H1 (cell line): ENCODE measurements at regions not wholly inside any gene's neighbourhood (a gene's known extent, or its start where the extent isn't known, plus 50 kb on each side); places are given as distances from the start of the nearest gene placed in this dataset.

ENCODE experiments used
- CTCF ChIA-PET: fragments of 300-600 bp; sonication (Branson Sonifier 250); formaldehyde crosslinking; loops from one replicate; lab custom pipeline; 2021; ENCODE audit not compliant: partially characterized antibody; lab: Charles Lee
- POLR2A ChIA-PET: fragments of 300-600 bp; sonication (Branson Sonifier 250); formaldehyde crosslinking; loops from one replicate; lab custom pipeline; 2021; ENCODE audit warnings: inconsistent platforms; ENCODE audit not compliant: partially characterized antibody; lab: Charles Lee
- DNase-seq, 2 experiments: peaks; one replicate each; pipeline versions ENCODE4 v3.0.0 to v3.0.0-alpha.2; 2010 to 2022; ENCODE audit warnings: low spot score in 2 of 2, low read depth in 1 of 2, mixed read lengths in 1 of 2
- FAIRE-seq: peaks from 2 replicates; lab custom pipeline; 2011; peaks lifted over from hg19 to GRCh38; lab: Jason Lieb, UNC
- H2AFZ ChIP-seq: 2 replicates; pipeline ENCODE4 v1.8.1; 2012; ENCODE audit warnings: low read length, inconsistent platforms
- H2AK5ac ChIP-seq: 2 replicates; pipeline ENCODE4 v1.6.1; 2013; ENCODE audit warnings: low read depth, low read length
- H2BK120ac ChIP-seq: replicated peaks from 2 replicates; pipeline ENCODE3; 2013; ENCODE audit warnings: low read depth, low read length, inconsistent platforms
- H2BK12ac ChIP-seq: 2 replicates; pipeline ENCODE4 v1.6.1; 2013; ENCODE audit warnings: low read depth, low read length
- H2BK15ac ChIP-seq: 2 replicates; pipeline ENCODE4 v1.6.1; 2013; ENCODE audit warnings: low read length
- H2BK20ac ChIP-seq: 2 replicates; pipeline ENCODE4 v1.6.1; 2013; ENCODE audit warnings: low read length
- H2BK5ac ChIP-seq: 2 replicates; pipeline ENCODE4 v1.6.1; 2013; ENCODE audit warnings: low read depth, low read length
- H3K14ac ChIP-seq: 2 replicates; pipeline ENCODE4 v1.6.1; 2013; ENCODE audit warnings: inconsistent platforms; ENCODE audit not compliant: insufficient read length
- H3K18ac ChIP-seq: 2 replicates; pipeline ENCODE4 v1.6.1; 2013; ENCODE audit warnings: low read length; ENCODE audit errors: extremely low read depth
- H3K23ac ChIP-seq: 2 replicates; pipeline ENCODE4 v1.6.1; 2013; ENCODE audit warnings: inconsistent platforms; ENCODE audit not compliant: insufficient read length
- H3K23me2 ChIP-seq: 2 replicates; pipeline ENCODE4 v1.6.1; 2013; ENCODE audit warnings: low read depth, low read length
- H3K27ac ChIP-seq: 2 replicates; pipeline ENCODE4 v1.6.1; 2011; ENCODE audit warnings: low read depth, low read length, inconsistent platforms
- H3K27me3 ChIP-seq, 4 experiments: replicated peaks in 1 of 4; 1 replicate in 1 of 4; 2 replicates in 3 of 4; pipeline versions ENCODE4 v1.6.1 to v1.8.1; 2011 to 2013; ENCODE audit warnings: low read length in 3 of 4, mild to moderate bottlenecking in 3 of 4, inconsistent platforms in 2 of 4, mixed read lengths in 2 of 4, moderate library complexity in 1 of 4; ENCODE audit not compliant: control insufficient read depth in 3 of 4, insufficient read depth in 3 of 4; ENCODE audit errors: extremely low read depth in 1 of 4
- H3K36me3 ChIP-seq, 4 experiments: 2 replicates each; pipeline versions ENCODE4 v1.6.1 to v1.8.1; 2011 to 2013; ENCODE audit warnings: mild to moderate bottlenecking in 4 of 4, low read length in 3 of 4, moderate library complexity in 2 of 4, control low read depth in 1 of 4, inconsistent platforms in 1 of 4; ENCODE audit not compliant: insufficient read depth in 4 of 4, control insufficient read depth in 2 of 4
- H3K4ac ChIP-seq: replicated peaks from 2 replicates; pipeline ENCODE3; 2013; ENCODE audit warnings: low read length, low read depth, mixed read lengths, inconsistent platforms; ENCODE audit not compliant: insufficient read length
- H3K4me1 ChIP-seq, 4 experiments: replicated peaks in 1 of 4; 1 replicate in 1 of 4; 2 replicates in 3 of 4; pipeline versions ENCODE4 v1.6.1 to v1.8.1; 2011 to 2013; ENCODE audit warnings: low read length in 3 of 4, inconsistent platforms in 2 of 4, mixed read lengths in 1 of 4; ENCODE audit not compliant: insufficient read depth in 4 of 4, control insufficient read depth in 3 of 4
- H3K4me2 ChIP-seq, 2 experiments: 2 replicates each; pipeline versions ENCODE4 v1.6.1 to v1.8.1; 2011 to 2013; ENCODE audit warnings: low read depth in 2 of 2, low read length in 2 of 2, control low read depth in 1 of 2, inconsistent platforms in 1 of 2, mild to moderate bottlenecking in 1 of 2; ENCODE audit not compliant: insufficient read depth in 1 of 2
- H3K4me3 ChIP-seq, 4 experiments: fragments of 200-600, 300-600 bp in 1 of 4; sonication (generic), shearing (Covaris generic), sonication (Bioruptor Twin) in 1 of 4; 2 replicates each; pipeline versions ENCODE4 v1.5.1 to v1.8.1; 2011 to 2016; ENCODE audit warnings: low read length in 4 of 4, low read depth in 3 of 4, control low read depth in 2 of 4, inconsistent platforms in 2 of 4, mild to moderate bottlenecking in 2 of 4, mixed read lengths in 1 of 4, moderate library complexity in 1 of 4; ENCODE audit not compliant: insufficient read depth in 2 of 4; ENCODE audit errors: extremely low read depth in 1 of 4
- H3K56ac ChIP-seq: replicated peaks from 2 replicates; pipeline ENCODE3; 2013; ENCODE audit warnings: low read depth, mild to moderate bottlenecking, mixed read lengths, low read length, inconsistent platforms; ENCODE audit not compliant: insufficient read length
- H3K79me1 ChIP-seq: 2 replicates; pipeline ENCODE4 v1.6.1; 2013; ENCODE audit warnings: low read depth, low read length, control low read depth
- H3K79me2 ChIP-seq, 2 experiments: 2 replicates each; pipeline versions ENCODE4 v1.6.1 to v1.8.1; 2012 to 2013; ENCODE audit warnings: low read length in 2 of 2, mild to moderate bottlenecking in 2 of 2, inconsistent platforms in 1 of 2; ENCODE audit not compliant: insufficient read depth in 2 of 2, control insufficient read depth in 1 of 2
- H3K9ac ChIP-seq, 4 experiments: replicated peaks in 1 of 4; 1 replicate in 1 of 4; 2 replicates in 3 of 4; pipeline versions ENCODE4 v1.6.1 to v1.8.1; 2011 to 2013; ENCODE audit warnings: low read depth in 3 of 4, low read length in 3 of 4, control low read depth in 2 of 4, mild to moderate bottlenecking in 2 of 4, moderate library complexity in 2 of 4, inconsistent platforms in 1 of 4; ENCODE audit errors: extremely low read depth in 1 of 4
- H3K9me3 ChIP-seq, 2 experiments: 2 replicates each; pipeline versions ENCODE4 v1.6.1 to v1.8.1; 2012 to 2013; ENCODE audit warnings: mild to moderate bottlenecking in 2 of 2, moderate library complexity in 2 of 2, control low read depth in 1 of 2, inconsistent platforms in 1 of 2, low read depth in 1 of 2, low read length in 1 of 2, mixed read lengths in 1 of 2; ENCODE audit not compliant: insufficient read depth in 2 of 2
- H4K20me1 ChIP-seq, 2 experiments: replicated peaks in 1 of 2; 2 replicates each; pipeline versions ENCODE3 to v1.8.1; 2011 to 2013; ENCODE audit warnings: inconsistent platforms in 2 of 2, low read length in 2 of 2, mild to moderate bottlenecking in 1 of 2; ENCODE audit not compliant: insufficient read depth in 2 of 2, control insufficient read depth in 1 of 2
- H4K5ac ChIP-seq: 2 replicates; pipeline ENCODE4 v1.6.1; 2013; ENCODE audit warnings: low read length, low read depth, mixed read lengths, inconsistent platforms; ENCODE audit not compliant: insufficient read length
- H4K8ac ChIP-seq: 2 replicates; pipeline ENCODE4 v1.8.0; 2013; ENCODE audit warnings: mild to moderate bottlenecking, moderate library complexity, low read length, inconsistent platforms; ENCODE audit not compliant: insufficient read depth; ENCODE audit errors: extremely low read depth
- H4K91ac ChIP-seq: replicated peaks from 2 replicates; pipeline ENCODE3; 2013; ENCODE audit warnings: low read length, mixed read lengths, inconsistent platforms; ENCODE audit not compliant: insufficient read length
- BRCA1 ChIP-seq: IDR thresholded peaks from 2 replicates; pipeline ENCODE4 v1.6.1; 2012; ENCODE audit warnings: low read depth, low read length, improper control_type of control experiment
- CHD2 ChIP-seq: IDR thresholded peaks from 2 replicates; pipeline ENCODE4 v1.6.1; 2012; ENCODE audit warnings: low read length, improper control_type of control experiment
- CREB1 ChIP-seq: IDR thresholded peaks from 2 replicates; pipeline ENCODE4 v1.6.1; 2012; ENCODE audit warnings: inconsistent platforms
- KDM1A ChIP-seq: fragments of 200-600, 300-600 bp; sonication (generic); IDR thresholded peaks from 2 replicates; pipeline ENCODE4 v1.7.1; 2016; ENCODE audit warnings: mild to moderate bottlenecking, low read length, borderline replicate concordance
- NANOG ChIP-seq: IDR thresholded peaks from 2 replicates; pipeline ENCODE4 v1.6.1; 2011; ENCODE audit warnings: low read length, low read depth, mild to moderate bottlenecking, inconsistent platforms; ENCODE audit not compliant: insufficient read depth, poor library complexity, severe bottlenecking
- RNF2 ChIP-seq: fragments of 200-900, 300-1000 bp; sonication (generic); IDR thresholded peaks from 2 replicates; pipeline ENCODE4 v1.7.1; 2016; ENCODE audit warnings: borderline replicate concordance, low read depth, mild to moderate bottlenecking, antibody characterized with exemption, low read length; ENCODE audit not compliant: poor library complexity, severe bottlenecking; ENCODE audit errors: missing control alignments
- SAP30 ChIP-seq: fragments of 300-600 bp; sonication (generic); IDR thresholded peaks from 2 replicates; pipeline ENCODE4 v1.7.1; 2012; ENCODE audit warnings: low read length, moderate library complexity, mild to moderate bottlenecking, inconsistent platforms; ENCODE audit not compliant: insufficient read depth, insufficient replicate concordance
- SIN3A ChIP-seq, 2 experiments: IDR thresholded peaks in 1 of 2; conservative IDR thresholded peaks in 1 of 2; 2 replicates each; pipeline ENCODE4 v1.6.1; 2011 to 2012; ENCODE audit warnings: low read length in 2 of 2, improper control_type of control experiment in 1 of 2, low read depth in 1 of 2, mild to moderate bottlenecking in 1 of 2
- SIRT6 ChIP-seq: IDR thresholded peaks from one replicate; pipeline ENCODE4 v1.7.1; 2012; ENCODE audit warnings: low read length, inconsistent platforms
- SIX5 ChIP-seq: IDR thresholded peaks from 2 replicates; pipeline ENCODE4 v1.6.1; 2011; ENCODE audit warnings: mild to moderate bottlenecking, low read depth, low read length
- SP1 ChIP-seq: IDR thresholded peaks from 2 replicates; pipeline ENCODE4 v1.6.1; 2011; ENCODE audit warnings: low read depth, low read length
- SP2 ChIP-seq: IDR thresholded peaks from 2 replicates; pipeline ENCODE4 v1.6.1; 2012; ENCODE audit warnings: mild to moderate bottlenecking, low read length, inconsistent platforms
- YY1 ChIP-seq: IDR thresholded peaks from 2 replicates; pipeline ENCODE4 v1.6.1; 2011; ENCODE audit warnings: low read depth, mild to moderate bottlenecking, low read length
- ZNF274 ChIP-seq: IDR thresholded peaks from 2 replicates; pipeline ENCODE4 v1.7.0; 2012; ENCODE audit warnings: low read length, borderline replicate concordance; ENCODE audit errors: extremely low read depth
- WGBS, 2 experiments: shearing (Covaris generic) in 1 of 2; methylation state at CpG; one replicate each; pipeline versions ENCODE4 v1.1.6 to v1.1.7; 2013 to 2015; ENCODE audit warnings: low lambda C conversion rate in 2 of 2, mixed read lengths in 2 of 2, inconsistent platforms in 1 of 2, low coverage in 1 of 2, missing lambda C conversion rate in 1 of 2; ENCODE audit not compliant: insufficient replicate concordance in 2 of 2, insufficient coverage in 1 of 2, insufficient read length in 1 of 2; ENCODE audit errors: extremely low coverage in 1 of 2, missing lambda C conversion rate in 1 of 2; 5-methylcytosine and 5-hydroxymethylcytosine counted together

GRCh38 chr1:157231846-157232525 is 93.8 kb upstream of the ETV3 start:
- H2BK5ac ChIP-seq = no peak overlapping the region
- no peak overlapping the region for H2AK5ac ChIP-seq
- H3K27ac ChIP-seq = no peak overlapping the region
- H4K91ac ChIP-seq = no peak overlapping the region
- no peaks in the 10 kb centered on the region for H3K27me3 ChIP-seq
- H3K79me1 ChIP-seq = no peaks in the 10 kb centered on the region
- no peak overlapping the region for H3K18ac ChIP-seq
- no peaks in the 10 kb centered on the region for H4K20me1 ChIP-seq
- 90% methylated on average over 4 of the region's 4 CpGs; no CpG with 5 or more reads in 1 of the 2 experiments for WGBS, 2 experiments
- H3K36me3 ChIP-seq = no peaks in the 10 kb centered on the region
- H4K8ac ChIP-seq = no peak overlapping the region
- CTCF ChIA-PET = interaction anchor here (0.7 to 1.7 kb wide), 4 partner anchors 14 to 60 kb away, joined by 3 read pairs; no protein-coding TSS in a partner anchor
- no peak overlapping the region for H2BK12ac ChIP-seq
- no peak overlapping the region for H2BK15ac ChIP-seq
- H3K4ac ChIP-seq = no peak overlapping the region
- DNase-seq (no peak), FAIRE-seq (no peak)
- H2BK20ac ChIP-seq = no peak overlapping the region
- H3K4me3 ChIP-seq = no peak overlapping the region
- no peak overlapping the region for H3K9ac ChIP-seq
- no peak overlapping the region for H3K14ac ChIP-seq
- H2AFZ ChIP-seq = no peak overlapping the region
- H3K4me2 ChIP-seq = no peak overlapping the region
- H3K23ac ChIP-seq = no peak overlapping the region
- no peaks in the 10 kb centered on the region for H3K79me2 ChIP-seq
- H2BK120ac ChIP-seq = no peak overlapping the region
- H3K9me3 ChIP-seq = no peaks in the 10 kb centered on the region
- no peaks in the 10 kb centered on the region for H3K23me2 ChIP-seq
- POLR2A ChIA-PET = interaction anchor here (1.2 to 2.1 kb wide), 2 partner anchors 9 to 25 kb away, joined by 3 to 6 read pairs; no protein-coding TSS in a partner anchor
- H3K4me1 ChIP-seq = peaks cover 5 to 8% (median 5%) of the 10 kb centered on the region in 4 experiments; a peak in 6 of 7 replicates
- H4K5ac ChIP-seq = no peak overlapping the region
- H3K56ac ChIP-seq = no peak overlapping the region
- TF ChIP-seq SP1 = no peak
- no peak for TF ChIP-seq KDM1A
- TF ChIP-seq CHD2 = no peak
- TF ChIP-seq RNF2 = no peak
- no peak for TF ChIP-seq SP2
- no peak for TF ChIP-seq BRCA1
- TF ChIP-seq NANOG = no peak
- no peak for TF ChIP-seq YY1
- no peak for TF ChIP-seq SIRT6
- TF ChIP-seq SIX5 = no peak
- TF ChIP-seq ZNF274 = no peak
- no peak for TF ChIP-seq SAP30
- no peak for TF ChIP-seq SIN3A (conservative IDR thresholded peaks at IDR 0.05 in 1 of 2, IDR thresholded peaks at IDR 0.05 in 1 of 2; ENCODE audit: low read depth in 1 of 2, low read length in 2 of 2)
- no peak for TF ChIP-seq CREB1
